IMR-90 (cell line): ENCODE measurements at regions not wholly inside any gene's neighbourhood (a gene's known extent, or its start where the extent isn't known, plus 50 kb on each side); places are given as distances from the start of the nearest gene placed in this dataset.

Experiments
- ATAC-seq: fragments of 200-7000 bp; cut with Tn5 transposase; 2 replicates; pipeline ENCODE4 v1.9.1; 2020; ENCODE audit warnings: low read depth, mild to moderate bottlenecking, moderate library complexity
- BruUV-seq: library from RNA; stranded (reverse); fragments of 400-500 nt; replicated peaks from 2 replicates; lab custom pipeline; 2021; lab: Mats Ljungman, UMichigan
- CTCF ChIA-PET: fragments of 300-600 bp; formaldehyde crosslinking; extraction: SDS; loops from one replicate; lab custom pipeline; 2021; ENCODE audit warnings: antibody characterized with exemption; lab: Yijun Ruan, JAX
- POLR2A ChIA-PET: fragments of 300-600 bp; sonication (Branson Sonifier 250); formaldehyde crosslinking; loops from one replicate; lab custom pipeline; 2022; ENCODE audit warnings: antibody characterized with exemption; ENCODE audit not compliant: unreplicated experiment; lab: Charles Lee
- DNase-seq: peaks from one replicate; pipeline ENCODE4 v3.0.0; 2013
- H2AFZ ChIP-seq: replicated peaks from 2 replicates; pipeline ENCODE3; 2013; ENCODE audit warnings: low read length, mild to moderate bottlenecking; ENCODE audit not compliant: poor library complexity
- H2AK5ac ChIP-seq: 2 replicates; pipeline ENCODE4 v1.6.1; 2013; ENCODE audit warnings: low read depth, low read length, inconsistent platforms
- H2AK9ac ChIP-seq: replicated peaks from 2 replicates; pipeline ENCODE3; 2013; ENCODE audit warnings: mild to moderate bottlenecking, low read depth, low read length, moderate library complexity; ENCODE audit not compliant: poor library complexity
- H2BK120ac ChIP-seq: 2 replicates; pipeline ENCODE4 v1.6.1; 2013; ENCODE audit warnings: low read depth, low read length, inconsistent platforms
- H2BK15ac ChIP-seq: 3 replicates; pipeline ENCODE4 v1.6.1; 2013; ENCODE audit warnings: low read depth, low read length, inconsistent platforms
- H2BK20ac ChIP-seq: 2 replicates; pipeline ENCODE4 v1.6.1; 2013; ENCODE audit warnings: low read depth, mild to moderate bottlenecking, inconsistent platforms, low read length, moderate library complexity
- H2BK5ac ChIP-seq: 2 replicates; pipeline ENCODE4 v1.6.1; 2013; ENCODE audit warnings: mild to moderate bottlenecking, low read depth, low read length, inconsistent platforms; ENCODE audit not compliant: poor library complexity, severe bottlenecking
- H3K14ac ChIP-seq: replicated peaks from 2 replicates; pipeline ENCODE4 v1.6.1; 2013; ENCODE audit warnings: low read depth, low read length, inconsistent platforms
- H3K18ac ChIP-seq: 2 replicates; pipeline ENCODE4 v1.6.1; 2013; ENCODE audit warnings: low read depth, low read length, control low read depth
- H3K23ac ChIP-seq: 2 replicates; pipeline ENCODE4 v1.6.1; 2013; ENCODE audit warnings: low read depth, low read length, inconsistent platforms
- H3K27ac ChIP-seq: 2 replicates; pipeline ENCODE4 v1.5.1; 2013; ENCODE audit warnings: mild to moderate bottlenecking, control low read depth, low read length; ENCODE audit not compliant: insufficient read depth
- H3K27me3 ChIP-seq: 2 replicates; pipeline ENCODE4 v1.6.1; 2013; ENCODE audit warnings: low read length; ENCODE audit not compliant: control insufficient read depth, insufficient read depth
- H3K36me3 ChIP-seq: 2 replicates; pipeline ENCODE4 v1.6.1; 2013; ENCODE audit warnings: low read length, mixed read lengths; ENCODE audit not compliant: control insufficient read depth, insufficient read depth
- H3K4ac ChIP-seq: 2 replicates; pipeline ENCODE4 v1.6.1; 2013; ENCODE audit warnings: low read depth, low read length, inconsistent platforms
- H3K4me1 ChIP-seq: 2 replicates; pipeline ENCODE4 v1.6.1; 2013; ENCODE audit warnings: low read length, mixed read lengths; ENCODE audit not compliant: control insufficient read depth, insufficient read depth
- H3K4me2 ChIP-seq: 2 replicates; pipeline ENCODE4 v1.6.1; 2013; ENCODE audit warnings: low read depth, mild to moderate bottlenecking, control low read depth, low read length, moderate library complexity
- H3K4me3 ChIP-seq: 2 replicates; pipeline ENCODE4 v1.5.1; 2013; ENCODE audit warnings: low read depth, mild to moderate bottlenecking, control low read depth, low read length, moderate library complexity; ENCODE audit not compliant: insufficient read depth
- H3K56ac ChIP-seq: 2 replicates; pipeline ENCODE4 v1.6.1; 2013; ENCODE audit warnings: low read length, inconsistent platforms; ENCODE audit not compliant: insufficient read depth; ENCODE audit errors: extremely low read depth
- H3K79me1 ChIP-seq, 2 experiments: 2 replicates each; pipeline ENCODE4 v1.6.1; 2013; ENCODE audit warnings: low read length in 2 of 2, inconsistent platforms in 1 of 2, low read depth in 1 of 2
- H3K9ac ChIP-seq: 2 replicates; pipeline ENCODE4 v1.6.1; 2013; ENCODE audit warnings: low read depth, low read length, control low read depth
- H3K9me1 ChIP-seq: 2 replicates; pipeline ENCODE4 v1.6.1; 2013; ENCODE audit warnings: low read length, inconsistent platforms; ENCODE audit not compliant: insufficient read depth
- H3K9me3 ChIP-seq: 2 replicates; pipeline ENCODE4 v1.6.1; 2013; ENCODE audit warnings: low read length; ENCODE audit not compliant: control insufficient read depth, insufficient read depth
- H4K20me1 ChIP-seq: 2 replicates; pipeline ENCODE4 v1.6.1; 2013; ENCODE audit warnings: low read length, inconsistent platforms; ENCODE audit not compliant: insufficient read depth
- H4K5ac ChIP-seq: 2 replicates; pipeline ENCODE4 v1.6.1; 2013; ENCODE audit warnings: mild to moderate bottlenecking, low read depth, low read length, control low read depth
- H4K8ac ChIP-seq, 2 experiments: 2 replicates each; pipeline ENCODE4 v1.6.1; 2013; ENCODE audit warnings: low read depth in 2 of 2, low read length in 2 of 2, control low read depth in 1 of 2, inconsistent platforms in 1 of 2
- H4K91ac ChIP-seq: 2 replicates; pipeline ENCODE4 v1.6.1; 2013; ENCODE audit warnings: low read depth, low read length, inconsistent platforms; ENCODE audit not compliant: insufficient read depth
- BHLHE40 ChIP-seq: fragments of 150-350 bp; IDR thresholded peaks from 2 replicates; pipeline ENCODE4 v1.6.1; 2016; ENCODE audit warnings: mild to moderate bottlenecking, low read depth, low read length
- CEBPB ChIP-seq: IDR thresholded peaks from 2 replicates; pipeline ENCODE4 v1.6.1; 2012; ENCODE audit warnings: low read depth, low read length, improper control_type of control experiment
- CHD1 ChIP-seq: IDR thresholded peaks from 2 replicates; pipeline ENCODE4 v1.6.1; 2012; ENCODE audit warnings: low read depth, low read length, improper control_type of control experiment
- FOS ChIP-seq: fragments of 150-350 bp; IDR thresholded peaks from 2 replicates; pipeline ENCODE4 v1.6.1; 2016; ENCODE audit warnings: low read depth, low read length
- MAFK ChIP-seq: IDR thresholded peaks from 2 replicates; pipeline ENCODE4 v1.6.1; 2012; ENCODE audit warnings: low read depth, low read length, improper control_type of control experiment
- MXI1 ChIP-seq: IDR thresholded peaks from 2 replicates; pipeline ENCODE4 v1.6.1; 2012; ENCODE audit warnings: low read depth, mild to moderate bottlenecking, low read length, moderate library complexity, borderline replicate concordance
- NFE2L2 ChIP-seq: fragments of 150-350 bp; IDR thresholded peaks from 2 replicates; pipeline ENCODE4 v1.6.1; 2016; ENCODE audit warnings: low read depth, mild to moderate bottlenecking, low read length
- POLR2A ChIP-seq: IDR thresholded peaks from 2 replicates; pipeline ENCODE4 v1.6.1; 2012; ENCODE audit warnings: mild to moderate bottlenecking, low read depth, low read length
- RFX5 ChIP-seq: IDR thresholded peaks from 2 replicates; pipeline ENCODE4 v1.8.0; 2012; ENCODE audit warnings: low read depth, mild to moderate bottlenecking, low read length, moderate library complexity
- USF2 ChIP-seq: fragments of 150-350 bp; IDR thresholded peaks from 2 replicates; pipeline ENCODE4 v1.6.1; 2017; ENCODE audit warnings: mild to moderate bottlenecking, antibody characterized with exemption, low read length, low read depth
- WGBS, 2 experiments: methylation state at CpG; one replicate each; pipeline versions ENCODE4 v1.1.5 to v1.1.7; 2013; ENCODE audit warnings: missing lambda C conversion rate in 2 of 2; ENCODE audit not compliant: insufficient read length in 1 of 2; ENCODE audit errors: extremely low coverage in 2 of 2; 5-methylcytosine and 5-hydroxymethylcytosine counted together
- dilution Hi-C: fragments of 300-500 bp; cut with HindIII; formaldehyde crosslinking; loops from one replicate; pipeline ENCODE4 v1.14.3; 2018; ENCODE audit warnings: low sequenced_read_pairs; ENCODE audit not compliant: unreplicated experiment
- in situ Hi-C: fragments of 300-500 bp; cut with MboI; formaldehyde crosslinking; loops from 3 replicates; pipeline ENCODE4 v1.14.3; 2019; ENCODE audit warnings: low sequenced_read_pairs, inconsistent platforms, mixed read lengths
- intact Hi-C: fragments of 100-400 bp; cut with micrococcal nuclease; formaldehyde crosslinking; loops from 2 replicates; pipeline ENCODE4 v1.10.0; 2022
- TF ChIP-seq, protein P1 (sequence below): conservative IDR thresholded peaks from 2 replicates; pipeline ENCODE4 v1.5.1; 2012; ENCODE audit warnings: mild to moderate bottlenecking, low read depth, low read length, improper control_type of control experiment
- TF ChIP-seq, protein P2 (sequence below): fragments of 150-350 bp; IDR thresholded peaks from 2 replicates; pipeline ENCODE4 v1.6.1; 2016; ENCODE audit warnings: low read depth, mild to moderate bottlenecking, low read length, moderate library complexity, borderline replicate concordance

- Histone ChIP-seq H3K27ac (no peak overlapping the region), H3K14ac (no peak overlapping the region), H2AFZ (no peak overlapping the region), H3K9ac (no peak overlapping the region), H4K8ac (no peak overlapping the region), H3K4me1 (no peaks in the 10 kb centered on the region), H3K18ac (no peak overlapping the region), H2BK120ac (no peak overlapping the region), H2BK5ac (no peak overlapping the region), H2BK20ac (no peak overlapping the region), H3K9me3 (no peaks in the 10 kb centered on the region), H4K91ac (no peak overlapping the region), H3K79me1 (no peaks in the 10 kb centered on the region), H2AK5ac (no peak overlapping the region), H2AK9ac (no peak overlapping the region), H2BK15ac (no peak overlapping the region), H3K4me2 (no peak overlapping the region), H3K23ac (no peak overlapping the region), H4K5ac (no peak overlapping the region), H3K9me1 (no peaks in the 10 kb centered on the region), H3K4ac (no peak overlapping the region), H3K36me3 (no peaks in the 10 kb centered on the region), H4K20me1 (no peaks in the 10 kb centered on the region), H3K27me3 (no peaks in the 10 kb centered on the region), H3K56ac (no peak overlapping the region), H3K4me3 (no peak overlapping the region)
- CTCF ChIA-PET, result no interaction called here
- in situ Hi-C loops, result no loop called here
- 79% methylated on average over 6 of the region's 18 CpGs; no CpG with 5 or more reads in 1 of the 2 experiments for WGBS, 2 experiments
- intact Hi-C loops, result no loop called here
- TF ChIP-seq, protein P1, sequence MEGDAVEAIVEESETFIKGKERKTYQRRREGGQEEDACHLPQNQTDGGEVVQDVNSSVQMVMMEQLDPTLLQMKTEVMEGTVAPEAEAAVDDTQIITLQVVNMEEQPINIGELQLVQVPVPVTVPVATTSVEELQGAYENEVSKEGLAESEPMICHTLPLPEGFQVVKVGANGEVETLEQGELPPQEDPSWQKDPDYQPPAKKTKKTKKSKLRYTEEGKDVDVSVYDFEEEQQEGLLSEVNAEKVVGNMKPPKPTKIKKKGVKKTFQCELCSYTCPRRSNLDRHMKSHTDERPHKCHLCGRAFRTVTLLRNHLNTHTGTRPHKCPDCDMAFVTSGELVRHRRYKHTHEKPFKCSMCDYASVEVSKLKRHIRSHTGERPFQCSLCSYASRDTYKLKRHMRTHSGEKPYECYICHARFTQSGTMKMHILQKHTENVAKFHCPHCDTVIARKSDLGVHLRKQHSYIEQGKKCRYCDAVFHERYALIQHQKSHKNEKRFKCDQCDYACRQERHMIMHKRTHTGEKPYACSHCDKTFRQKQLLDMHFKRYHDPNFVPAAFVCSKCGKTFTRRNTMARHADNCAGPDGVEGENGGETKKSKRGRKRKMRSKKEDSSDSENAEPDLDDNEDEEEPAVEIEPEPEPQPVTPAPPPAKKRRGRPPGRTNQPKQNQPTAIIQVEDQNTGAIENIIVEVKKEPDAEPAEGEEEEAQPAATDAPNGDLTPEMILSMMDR, result no peak
- TF ChIP-seq, protein P2, sequence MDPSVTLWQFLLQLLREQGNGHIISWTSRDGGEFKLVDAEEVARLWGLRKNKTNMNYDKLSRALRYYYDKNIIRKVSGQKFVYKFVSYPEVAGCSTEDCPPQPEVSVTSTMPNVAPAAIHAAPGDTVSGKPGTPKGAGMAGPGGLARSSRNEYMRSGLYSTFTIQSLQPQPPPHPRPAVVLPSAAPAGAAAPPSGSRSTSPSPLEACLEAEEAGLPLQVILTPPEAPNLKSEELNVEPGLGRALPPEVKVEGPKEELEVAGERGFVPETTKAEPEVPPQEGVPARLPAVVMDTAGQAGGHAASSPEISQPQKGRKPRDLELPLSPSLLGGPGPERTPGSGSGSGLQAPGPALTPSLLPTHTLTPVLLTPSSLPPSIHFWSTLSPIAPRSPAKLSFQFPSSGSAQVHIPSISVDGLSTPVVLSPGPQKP, result no peak
- TF ChIP-seq MXI1, result no peak
- TF ChIP-seq USF2, result no peak
- TF ChIP-seq BHLHE40, result no peak
- TF ChIP-seq FOS, result no peak
- no peak for TF ChIP-seq CEBPB
- no peak for TF ChIP-seq MAFK
- TF ChIP-seq RFX5, result no peak
- no peak for TF ChIP-seq POLR2A
- no peak for TF ChIP-seq CHD1
- TF ChIP-seq NFE2L2, result no peak
- dilution Hi-C loops, result no loop called here
- no peak for DNase-seq
- BruUV-seq, result no TSS peak
- POLR2A ChIA-PET, result no interaction called here
- ATAC-seq, result no peak
Measured at GRCh38 chr4:114481856-114482255, 116.8 kb upstream of the UGT8 start.
